ENCODE measurements at regions not wholly inside any gene's neighbourhood (a gene's known extent, or its start where the extent isn't known, plus 50 kb on each side); places are given as distances from the start of the nearest gene placed in this dataset.

DNA sequence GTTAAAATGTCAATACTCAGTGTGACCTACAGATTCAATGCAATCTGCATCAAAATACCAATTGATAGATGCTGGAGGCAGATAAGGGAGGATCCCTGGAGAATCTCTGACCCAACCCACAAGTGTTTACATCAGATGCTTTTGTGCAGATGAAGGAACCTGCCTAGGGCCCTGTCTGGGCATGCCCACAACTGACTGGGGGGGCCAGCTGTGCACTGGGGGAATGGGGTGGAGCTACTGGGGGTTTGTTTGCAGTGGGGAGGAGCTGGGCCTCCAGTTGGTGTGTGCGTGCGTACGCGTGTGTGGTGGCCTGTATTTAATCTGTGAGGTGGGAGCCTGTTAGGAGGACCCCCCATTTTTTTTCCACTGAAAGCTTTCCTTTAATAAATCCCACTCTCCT lies 244.9 kb downstream of the TRIM36 start:
- in situ Hi-C loops (cut with MboI), result no loop called here
- ChIA-PET CTCF (no interaction called here), RAD21 (ENCODE audit: unreplicated experiment) (no interaction called here), SMC1A (ENCODE audit: uncharacterized antibody, unreplicated experiment) (no interaction called here), POLR2A (no interaction called here)
- ATAC-seq, result no peak
- BruUV-seq (replicated peaks), result no TSS peak
- intact Hi-C loops (cut with micrococcal nuclease; ENCODE audit: unreplicated experiment), result no loop called here
- 100% methylated on average over 4 of the region's 4 CpGs for WGBS (ENCODE audit: insufficient coverage, insufficient replicate concordance, low lambda C conversion rate, missing lambda C conversion rate)
- Histone ChIP-seq H3K4me1 (ENCODE audit: control insufficient read depth, insufficient read depth, low read length) (no peaks in the 10 kb centered on the region), H3K36me3 (ENCODE audit: control insufficient read depth in 2 of 2, insufficient read depth in 2 of 2, low read length in 1 of 2) (no peaks in the 10 kb centered on the region), H3K9me3 (replicated peaks; ENCODE audit: control insufficient read depth, insufficient read depth, low read length) (no peaks in the 10 kb centered on the region; the same call in 2 of the 3 replicates), H2AFZ (ENCODE audit: control insufficient read depth, low read depth, low read length) (no peak overlapping the region), H3K9ac (ENCODE audit: control insufficient read depth, insufficient read depth, low read length) (no peak overlapping the region), H3K27ac (ENCODE audit: control insufficient read depth, insufficient read depth) (no peak overlapping the region), H3K4me3 (no peak overlapping the region), H3K79me2 (ENCODE audit: control insufficient read depth, insufficient read depth, low read length) (no peaks in the 10 kb centered on the region), H3K27me3 (replicated peaks in 1 of 2; ENCODE audit: control insufficient read depth in 2 of 2, insufficient read depth in 2 of 2, low read length in 1 of 2) (no peaks in the 10 kb centered on the region), H3K4me2 (ENCODE audit: control insufficient read depth, insufficient read depth) (no peak overlapping the region), H4K20me1 (ENCODE audit: control insufficient read depth, insufficient read depth) (no peaks in the 10 kb centered on the region)
- DNase-seq (ENCODE audit: low read depth, low spot score), result no peak
- TF ChIP-seq ETV6 (conservative IDR thresholded peaks at IDR 0.05 in 1 of 2, IDR thresholded peaks at IDR 0.05 in 1 of 2; ENCODE audit: borderline replicate concordance in 1 of 2, low read depth in 1 of 2) (no peak), SPI1 (IDR thresholded peaks at IDR 0.05; ENCODE audit: borderline replicate concordance, insufficient read depth, low read depth, low read length) (no peak), HCFC1 (IDR thresholded peaks at IDR 0.05; ENCODE audit: low read length) (no peak), GABPA (IDR thresholded peaks at IDR 0.05; ENCODE audit: low read depth) (no peak), KDM1A (IDR thresholded peaks at IDR 0.05; ENCODE audit: borderline replicate concordance) (no peak), MTA2 (IDR thresholded peaks at IDR 0.05; ENCODE audit: low read depth) (no peak), CBX3 (IDR thresholded peaks at IDR 0.05; ENCODE audit: borderline replicate concordance, low read depth) (no peak), PML (IDR thresholded peaks at IDR 0.05; ENCODE audit: low read length) (no peak), NFYA (IDR thresholded peaks at IDR 0.05; ENCODE audit: borderline replicate concordance, low read depth, low read length) (no peak), IRF5 (IDR thresholded peaks at IDR 0.05; ENCODE audit: borderline replicate concordance) (no peak), EGR1 (IDR thresholded peaks at IDR 0.05; ENCODE audit: borderline replicate concordance in 1 of 2, low read depth in 2 of 2, low read length in 2 of 2) (no peak), YBX1 (IDR thresholded peaks at IDR 0.05) (no peak)
- TF ChIP-seq, protein P1, sequence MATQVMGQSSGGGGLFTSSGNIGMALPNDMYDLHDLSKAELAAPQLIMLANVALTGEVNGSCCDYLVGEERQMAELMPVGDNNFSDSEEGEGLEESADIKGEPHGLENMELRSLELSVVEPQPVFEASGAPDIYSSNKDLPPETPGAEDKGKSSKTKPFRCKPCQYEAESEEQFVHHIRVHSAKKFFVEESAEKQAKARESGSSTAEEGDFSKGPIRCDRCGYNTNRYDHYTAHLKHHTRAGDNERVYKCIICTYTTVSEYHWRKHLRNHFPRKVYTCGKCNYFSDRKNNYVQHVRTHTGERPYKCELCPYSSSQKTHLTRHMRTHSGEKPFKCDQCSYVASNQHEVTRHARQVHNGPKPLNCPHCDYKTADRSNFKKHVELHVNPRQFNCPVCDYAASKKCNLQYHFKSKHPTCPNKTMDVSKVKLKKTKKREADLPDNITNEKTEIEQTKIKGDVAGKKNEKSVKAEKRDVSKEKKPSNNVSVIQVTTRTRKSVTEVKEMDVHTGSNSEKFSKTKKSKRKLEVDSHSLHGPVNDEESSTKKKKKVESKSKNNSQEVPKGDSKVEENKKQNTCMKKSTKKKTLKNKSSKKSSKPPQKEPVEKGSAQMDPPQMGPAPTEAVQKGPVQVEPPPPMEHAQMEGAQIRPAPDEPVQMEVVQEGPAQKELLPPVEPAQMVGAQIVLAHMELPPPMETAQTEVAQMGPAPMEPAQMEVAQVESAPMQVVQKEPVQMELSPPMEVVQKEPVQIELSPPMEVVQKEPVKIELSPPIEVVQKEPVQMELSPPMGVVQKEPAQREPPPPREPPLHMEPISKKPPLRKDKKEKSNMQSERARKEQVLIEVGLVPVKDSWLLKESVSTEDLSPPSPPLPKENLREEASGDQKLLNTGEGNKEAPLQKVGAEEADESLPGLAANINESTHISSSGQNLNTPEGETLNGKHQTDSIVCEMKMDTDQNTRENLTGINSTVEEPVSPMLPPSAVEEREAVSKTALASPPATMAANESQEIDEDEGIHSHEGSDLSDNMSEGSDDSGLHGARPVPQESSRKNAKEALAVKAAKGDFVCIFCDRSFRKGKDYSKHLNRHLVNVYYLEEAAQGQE (IDR thresholded peaks at IDR 0.05; ENCODE audit: low read depth, low read length), result no peak
- no peak for FAIRE-seq
